ENCODE measurements at regions not wholly inside any gene's neighbourhood (a gene's known extent, or its start where the extent isn't known, plus 50 kb on each side); places are given as distances from the start of the nearest gene placed in this dataset.

GRCh38 chr2:129734343-129735034 lies 245.0 kb upstream of the RAB6C start:
- no peaks in the 10 kb centered on the region for H3K27me3 ChIP-seq
- H3K36me3 ChIP-seq (ENCODE audit: low read depth, missing control alignments): no peaks in the 10 kb centered on the region
- intact Hi-C loops (cut with DNase I; ENCODE audit: low total_unique reads): no loop called here
- H3K4me3 ChIP-seq: no peak overlapping the region
- no peaks in the 10 kb centered on the region for H3K9me3 ChIP-seq
- WGBS, 2 donors: 87 to 94% methylated on average over 10 of the region's 10 CpGs
- no peak overlapping the region for H3K27ac ChIP-seq
- no peaks in the 10 kb centered on the region for H3K4me1 ChIP-seq
- DNase-seq: no peak
- TF ChIP-seq POLR2A (IDR thresholded peaks at IDR 0.05): no peak
- TF ChIP-seq, protein P1, sequence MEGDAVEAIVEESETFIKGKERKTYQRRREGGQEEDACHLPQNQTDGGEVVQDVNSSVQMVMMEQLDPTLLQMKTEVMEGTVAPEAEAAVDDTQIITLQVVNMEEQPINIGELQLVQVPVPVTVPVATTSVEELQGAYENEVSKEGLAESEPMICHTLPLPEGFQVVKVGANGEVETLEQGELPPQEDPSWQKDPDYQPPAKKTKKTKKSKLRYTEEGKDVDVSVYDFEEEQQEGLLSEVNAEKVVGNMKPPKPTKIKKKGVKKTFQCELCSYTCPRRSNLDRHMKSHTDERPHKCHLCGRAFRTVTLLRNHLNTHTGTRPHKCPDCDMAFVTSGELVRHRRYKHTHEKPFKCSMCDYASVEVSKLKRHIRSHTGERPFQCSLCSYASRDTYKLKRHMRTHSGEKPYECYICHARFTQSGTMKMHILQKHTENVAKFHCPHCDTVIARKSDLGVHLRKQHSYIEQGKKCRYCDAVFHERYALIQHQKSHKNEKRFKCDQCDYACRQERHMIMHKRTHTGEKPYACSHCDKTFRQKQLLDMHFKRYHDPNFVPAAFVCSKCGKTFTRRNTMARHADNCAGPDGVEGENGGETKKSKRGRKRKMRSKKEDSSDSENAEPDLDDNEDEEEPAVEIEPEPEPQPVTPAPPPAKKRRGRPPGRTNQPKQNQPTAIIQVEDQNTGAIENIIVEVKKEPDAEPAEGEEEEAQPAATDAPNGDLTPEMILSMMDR (IDR thresholded peaks at IDR 0.05): no peak

DNA sequence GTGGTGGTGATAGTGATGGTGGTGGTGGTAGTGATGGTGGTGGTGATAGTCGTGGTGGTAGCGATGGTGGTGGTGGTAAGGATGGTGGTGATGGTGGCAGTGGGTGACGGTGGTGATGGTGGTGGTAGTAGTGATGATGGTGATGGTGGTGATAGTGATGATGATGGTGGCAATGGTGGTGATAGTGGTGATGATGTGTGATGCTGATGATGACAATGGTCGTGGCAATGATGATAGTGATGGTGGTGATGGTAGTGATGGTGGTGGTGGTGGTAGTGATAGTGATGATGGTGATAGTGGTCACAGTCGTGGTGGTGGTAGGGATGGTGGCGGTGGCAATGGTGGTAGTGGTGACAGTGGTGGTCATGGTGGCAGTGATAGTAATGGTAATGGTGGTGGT lies 243.9 kb upstream of the RAB6C start:
- Histone ChIP-seq H3K4me1 (no peaks in the 10 kb centered on the region), H3K36me3 (ENCODE audit: low read depth, missing control alignments) (no peaks in the 10 kb centered on the region), H3K9me3 (no peaks in the 10 kb centered on the region), H3K27ac (no peak overlapping the region), H3K4me3 (no peak overlapping the region), H3K27me3 (no peaks in the 10 kb centered on the region)
- 96 to 98% methylated on average over 5 of the region's 6 CpGs for WGBS, 2 donors
- intact Hi-C loops (cut with DNase I; ENCODE audit: low total_unique reads): no loop called here
- TF ChIP-seq, protein P1 (IDR thresholded peaks at IDR 0.05): no peak
- TF ChIP-seq POLR2A (IDR thresholded peaks at IDR 0.05): no peak
- no peak for DNase-seq

DNA sequence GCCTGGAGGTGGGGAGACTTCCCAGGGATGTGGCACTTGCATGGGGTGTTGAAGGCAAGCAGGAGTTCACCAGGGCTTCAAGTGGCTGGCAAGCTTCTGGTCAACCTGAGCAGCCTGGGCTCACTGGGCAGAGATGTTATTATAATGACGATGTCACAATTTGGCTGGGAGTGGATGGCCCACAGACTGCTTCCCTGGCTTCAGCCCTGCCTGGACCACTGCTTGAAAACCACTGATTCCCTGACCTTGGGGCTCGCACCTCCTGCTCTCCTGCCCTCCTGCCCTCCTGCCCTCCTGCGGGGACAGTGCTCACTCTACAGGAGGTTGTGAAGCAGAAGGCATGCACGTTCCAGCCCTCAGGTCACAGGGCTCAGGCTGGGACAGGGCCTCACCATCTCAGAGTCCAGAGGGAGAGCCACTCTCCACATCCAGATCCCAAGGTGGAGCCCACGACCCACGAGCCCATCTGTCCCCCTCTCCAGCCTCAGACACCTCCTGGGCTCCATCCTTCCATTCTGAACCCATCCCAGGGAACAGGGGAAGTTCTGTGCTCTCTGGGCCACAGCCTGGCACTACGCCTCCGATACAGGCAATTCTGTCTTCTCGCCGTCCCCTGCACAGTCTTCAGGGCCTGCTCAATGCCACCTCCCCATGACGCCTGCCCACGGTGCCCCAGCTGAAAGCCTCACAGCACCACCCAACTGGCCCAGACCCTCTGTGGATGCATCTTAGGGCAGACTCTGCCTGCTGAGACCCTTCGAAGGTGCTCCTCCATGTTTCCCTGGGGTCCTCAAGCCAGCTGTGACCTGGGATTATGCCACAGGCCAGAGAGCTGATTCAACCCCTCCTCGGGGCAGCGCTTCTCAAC lies 241.6 kb upstream of the RAB6C start:
- 94 to 98% methylated on average over 12 to 15 of the region's 15 CpGs for WGBS, 2 donors
- H3K4me3 ChIP-seq: no peak overlapping the region
- H3K27ac ChIP-seq: no peak overlapping the region
- intact Hi-C loops (cut with DNase I; ENCODE audit: low total_unique reads): no loop called here
- H3K9me3 ChIP-seq: no peaks in the 10 kb centered on the region
- TF ChIP-seq POLR2A (IDR thresholded peaks at IDR 0.05): no peak
- TF ChIP-seq, protein P1 (IDR thresholded peaks at IDR 0.05): no peak
- H3K27me3 ChIP-seq: no peaks in the 10 kb centered on the region
- no peaks in the 10 kb centered on the region for H3K4me1 ChIP-seq
- no peak for DNase-seq
- H3K36me3 ChIP-seq (ENCODE audit: low read depth, missing control alignments): no peaks in the 10 kb centered on the region

DNA sequence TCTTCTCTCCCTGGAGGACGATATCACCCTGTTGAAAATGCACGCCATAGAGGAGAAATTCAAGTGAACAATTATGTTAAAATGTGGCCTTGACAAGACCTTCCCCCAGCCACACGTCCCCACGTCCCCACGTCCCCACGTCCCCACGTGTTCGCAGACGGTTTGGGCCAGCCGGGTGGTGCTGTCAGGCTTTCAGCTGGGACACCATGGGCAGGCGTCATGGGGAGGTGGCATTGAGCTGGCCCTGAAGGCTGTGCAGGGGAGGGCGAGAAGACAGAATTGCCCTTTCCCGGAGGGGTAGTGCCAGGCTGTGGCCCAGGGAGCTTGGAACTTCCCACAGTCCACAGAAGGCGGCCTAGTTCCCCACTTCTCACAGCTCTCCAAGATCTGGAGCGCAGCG lies 240.7 kb upstream of the RAB6C start:
- H3K9me3 ChIP-seq: no peaks in the 10 kb centered on the region

More for the DNA sequence above, 240.7 kb upstream of the RAB6C start:
- no peak for TF ChIP-seq POLR2A (IDR thresholded peaks at IDR 0.05)
- TF ChIP-seq, protein P1 (IDR thresholded peaks at IDR 0.05): no peak
- no peaks in the 10 kb centered on the region for H3K27me3 ChIP-seq
- 95% methylated on average over 16 of the region's 16 CpGs for WGBS, 2 donors
- no peak overlapping the region for H3K27ac ChIP-seq
- intact Hi-C loops (cut with DNase I; ENCODE audit: low total_unique reads): no loop called here
- H3K4me1 ChIP-seq: no peaks in the 10 kb centered on the region
- no peak overlapping the region for H3K4me3 ChIP-seq
- DNase-seq: no peak
- H3K36me3 ChIP-seq (ENCODE audit: low read depth, missing control alignments): no peaks in the 10 kb centered on the region

All from testis (tissue), 2 donors.